ENCODE measurements at regions not wholly inside any gene's neighbourhood (a gene's known extent, or its start where the extent isn't known, plus 50 kb on each side); places are given as distances from the start of the nearest gene placed in this dataset.

GRCh38 chr1:112099979-112100378 is 110.5 kb upstream of the KCND3 start:
- Histone ChIP-seq H4K8ac (replicated peaks; ENCODE audit: insufficient read length, low read depth, low read length) (no peak overlapping the region), H2BK15ac (ENCODE audit: low read depth, low read length) (no peak overlapping the region)
- no peak overlapping the region for H3K4me3 Mint-ChIP-seq

More at GRCh38 chr1:112099979-112100378, 110.5 kb upstream of the KCND3 start:
- H3K23ac ChIP-seq (ENCODE audit: insufficient read length, low read depth, low read length): no peak overlapping the region
- no peaks in the 10 kb centered on the region for H3K27me3 ChIP-seq (ENCODE audit: insufficient read depth, low read length)
- no peak overlapping the region for H3T11ph ChIP-seq (ENCODE audit: low read length)
- H3K79me1 ChIP-seq (ENCODE audit: insufficient read depth, low read depth, low read length, poor library complexity, severe bottlenecking): no peaks in the 10 kb centered on the region
- H2BK20ac ChIP-seq (ENCODE audit: low read depth, low read length, poor library complexity, severe bottlenecking): no peak overlapping the region
- H3K9ac ChIP-seq (ENCODE audit: extremely low read depth, insufficient read length, low read length): no peak overlapping the region
- Mint-ChIP-seq H3K27ac (no peak overlapping the region), H3K36me3 (ENCODE audit: insufficient read depth in 1 of 3, low read depth in 3 of 3) (peaks cover 0 to 3% (median 0%) of the 10 kb centered on the region in 3 experiments; a peak in 2 of 7 replicates), H3K9me3 (no peaks in the 10 kb centered on the region; a peak in 1 of 5 replicates), H3K27me3 (ENCODE audit: low read depth) (peaks cover 4% of the 10 kb centered on the region; the same call in 1 of the 2 replicates), H3K4me1 (peaks cover 0 to 6% of the 10 kb centered on the region in 2 experiments; a peak in 3 of 4 replicates)
- H3K4me2 ChIP-seq (ENCODE audit: insufficient read depth, insufficient read length, low read length): no peak overlapping the region
- no peak overlapping the region for H3K56ac ChIP-seq (ENCODE audit: insufficient read length, low read depth, low read length)
- H4K91ac ChIP-seq (ENCODE audit: insufficient read length, low read depth, low read length): no peak overlapping the region
- no peak overlapping the region for H3K4ac ChIP-seq (ENCODE audit: low read depth, low read length)
- no CpG with 5 or more reads among the region's 2 CpGs for WGBS (ENCODE audit: extremely low coverage, insufficient read length, low lambda C conversion rate)
- H3K79me2 ChIP-seq (ENCODE audit: insufficient read depth, low read length): no peaks in the 10 kb centered on the region
- no peak overlapping the region for H2BK12ac ChIP-seq (ENCODE audit: insufficient read length, low read depth, low read length)
- H2BK120ac ChIP-seq (ENCODE audit: low read depth, low read length, poor library complexity, severe bottlenecking): no peak overlapping the region
- H2AK5ac ChIP-seq (ENCODE audit: insufficient read length, low read length): no peak overlapping the region
- no peaks in the 10 kb centered on the region for H3K4me1 ChIP-seq (ENCODE audit: insufficient read depth, low read length)
- no peaks in the 10 kb centered on the region for H3K23me2 ChIP-seq (ENCODE audit: insufficient read length, low read depth, low read length, poor library complexity, severe bottlenecking)
- H3K18ac ChIP-seq (ENCODE audit: insufficient read length, low read depth, low read length): no peak overlapping the region
- DNase-seq: no peak
- no peak overlapping the region for H2BK5ac ChIP-seq (ENCODE audit: insufficient read length, low read length)
- H2AFZ ChIP-seq (ENCODE audit: low read length): no peak overlapping the region
- H4K5ac ChIP-seq (ENCODE audit: insufficient read length, low read depth, low read length): no peak overlapping the region
- no peak overlapping the region for H3K14ac ChIP-seq (ENCODE audit: insufficient read depth, low read length)
- H3K27ac ChIP-seq (ENCODE audit: insufficient read length, low read depth, low read length): no peak overlapping the region
- no peak for TF ChIP-seq CTCF (conservative IDR thresholded peaks at IDR 0.05)
- no peaks in the 10 kb centered on the region for H4K20me1 ChIP-seq (ENCODE audit: control insufficient read depth, insufficient read depth, insufficient read length)
- no peaks in the 10 kb centered on the region for H3K9me3 ChIP-seq (ENCODE audit: control insufficient read depth, low read depth, low read length)

Data from H9 (cell line).